ENCODE measurements at regions not wholly inside any gene's neighbourhood (a gene's known extent, or its start where the extent isn't known, plus 50 kb on each side); places are given as distances from the start of the nearest gene placed in this dataset.

DNA sequence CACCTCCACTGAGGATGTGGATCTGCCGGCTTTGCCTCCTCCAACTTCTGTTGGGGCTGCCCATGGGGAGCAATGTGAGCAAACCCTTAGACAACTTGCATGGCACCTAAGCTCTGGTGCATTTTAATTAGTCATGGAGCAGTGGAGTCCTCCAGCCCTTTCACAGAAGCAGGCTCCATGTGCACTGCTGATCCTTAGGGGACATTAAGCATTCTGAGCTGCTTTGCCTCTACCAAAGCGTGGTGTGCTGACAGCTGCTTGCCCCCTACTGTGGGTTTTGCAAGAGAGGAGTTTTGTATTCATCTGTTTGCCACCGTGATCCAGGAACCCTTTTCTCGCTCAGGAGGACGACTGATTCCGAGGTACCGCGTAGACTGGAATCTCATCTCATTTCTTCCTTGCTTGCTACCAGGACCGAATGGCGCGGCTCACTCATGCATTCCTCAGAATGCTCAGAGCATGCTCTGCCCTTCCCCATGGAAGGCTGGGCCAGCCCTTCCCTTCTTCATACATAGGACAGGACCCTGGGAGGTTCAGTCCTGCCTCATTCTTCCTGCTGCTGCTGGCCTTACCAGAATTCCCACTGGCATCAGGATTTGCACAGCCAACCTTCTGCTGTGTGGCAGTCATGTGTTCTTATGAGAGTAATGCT lies 432.5 kb downstream of the GADD45G start:
- H3K36me3 ChIP-seq (ENCODE audit: low read depth): no peaks in the 10 kb centered on the region
- ATAC-seq (ENCODE audit: low read depth) (no peak), DNase-seq (ENCODE audit: low spot score) (no peak)
- no peaks in the 10 kb centered on the region for H3K9me3 ChIP-seq (ENCODE audit: severe bottlenecking)
- H3K27me3 ChIP-seq (ENCODE audit: insufficient read depth, poor library complexity, severe bottlenecking): no peaks in the 10 kb centered on the region
- no peaks in the 10 kb centered on the region for H3K4me1 ChIP-seq (ENCODE audit: insufficient read depth, poor library complexity, severe bottlenecking)
- TF ChIP-seq, protein P1, sequence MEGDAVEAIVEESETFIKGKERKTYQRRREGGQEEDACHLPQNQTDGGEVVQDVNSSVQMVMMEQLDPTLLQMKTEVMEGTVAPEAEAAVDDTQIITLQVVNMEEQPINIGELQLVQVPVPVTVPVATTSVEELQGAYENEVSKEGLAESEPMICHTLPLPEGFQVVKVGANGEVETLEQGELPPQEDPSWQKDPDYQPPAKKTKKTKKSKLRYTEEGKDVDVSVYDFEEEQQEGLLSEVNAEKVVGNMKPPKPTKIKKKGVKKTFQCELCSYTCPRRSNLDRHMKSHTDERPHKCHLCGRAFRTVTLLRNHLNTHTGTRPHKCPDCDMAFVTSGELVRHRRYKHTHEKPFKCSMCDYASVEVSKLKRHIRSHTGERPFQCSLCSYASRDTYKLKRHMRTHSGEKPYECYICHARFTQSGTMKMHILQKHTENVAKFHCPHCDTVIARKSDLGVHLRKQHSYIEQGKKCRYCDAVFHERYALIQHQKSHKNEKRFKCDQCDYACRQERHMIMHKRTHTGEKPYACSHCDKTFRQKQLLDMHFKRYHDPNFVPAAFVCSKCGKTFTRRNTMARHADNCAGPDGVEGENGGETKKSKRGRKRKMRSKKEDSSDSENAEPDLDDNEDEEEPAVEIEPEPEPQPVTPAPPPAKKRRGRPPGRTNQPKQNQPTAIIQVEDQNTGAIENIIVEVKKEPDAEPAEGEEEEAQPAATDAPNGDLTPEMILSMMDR (IDR thresholded peaks at IDR 0.05; ENCODE audit: poor library complexity, severe bottlenecking): no peak
- no peak overlapping the region for H3K4me3 ChIP-seq (ENCODE audit: severe bottlenecking)
- H3K27ac ChIP-seq (ENCODE audit: poor library complexity, severe bottlenecking): no peak overlapping the region

DNA sequence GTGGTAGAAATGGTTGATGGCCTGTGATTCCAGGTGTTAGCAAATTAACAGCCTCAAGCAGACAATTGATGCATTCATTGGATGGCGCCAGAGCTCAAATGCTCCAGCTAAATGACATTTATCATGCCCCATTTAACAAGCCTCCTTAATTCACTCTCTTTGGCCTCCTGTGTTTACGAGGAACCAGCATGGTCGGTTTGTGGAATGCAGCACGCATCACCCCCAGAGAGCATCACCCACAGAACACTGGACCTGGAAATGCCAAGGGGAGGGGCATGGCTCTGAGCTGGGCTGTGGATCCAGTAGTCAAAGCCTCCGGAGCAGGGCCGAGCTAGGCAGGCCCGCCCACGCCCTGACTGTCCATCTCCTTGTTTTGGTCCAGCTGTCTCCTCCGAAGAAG lies 434.0 kb downstream of the GADD45G start:
- DNase-seq (ENCODE audit: low spot score) (no peak), ATAC-seq (ENCODE audit: low read depth) (no peak)
- no peaks in the 10 kb centered on the region for H3K36me3 ChIP-seq (ENCODE audit: low read depth)
- H3K4me1 ChIP-seq (ENCODE audit: insufficient read depth, poor library complexity, severe bottlenecking): peaks cover 1% of the 10 kb centered on the region
- TF ChIP-seq, protein P1 (IDR thresholded peaks at IDR 0.05; ENCODE audit: poor library complexity, severe bottlenecking): no peak
- no peaks in the 10 kb centered on the region for H3K27me3 ChIP-seq (ENCODE audit: insufficient read depth, poor library complexity, severe bottlenecking)
- H3K9me3 ChIP-seq (ENCODE audit: severe bottlenecking): no peaks in the 10 kb centered on the region
- no peak overlapping the region for H3K4me3 ChIP-seq (ENCODE audit: severe bottlenecking)
- H3K27ac ChIP-seq (ENCODE audit: poor library complexity, severe bottlenecking): no peak overlapping the region

DNA sequence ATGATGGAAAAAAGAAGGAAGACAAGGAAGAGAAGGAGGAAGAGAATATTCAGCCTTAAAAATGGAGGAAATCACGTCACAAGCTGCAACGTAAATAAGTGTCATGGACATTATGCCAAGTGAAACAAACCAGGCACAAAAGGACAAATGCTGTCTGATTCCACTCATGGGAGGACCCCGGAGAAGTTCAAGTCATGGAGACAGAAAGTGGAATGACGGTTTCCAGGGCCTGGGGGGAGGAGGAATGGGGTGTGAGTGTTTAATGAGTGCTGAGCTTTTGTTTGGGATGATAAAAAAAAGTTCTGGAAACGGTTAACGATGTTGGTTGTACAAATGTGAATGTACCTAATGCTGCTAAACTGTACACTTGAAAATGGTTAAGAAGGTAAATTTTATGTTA lies 439.5 kb downstream of the GADD45G start:
- ATAC-seq (ENCODE audit: low read depth): peak; percentile 32; the same call in 2 of the 3 replicates

DNA sequence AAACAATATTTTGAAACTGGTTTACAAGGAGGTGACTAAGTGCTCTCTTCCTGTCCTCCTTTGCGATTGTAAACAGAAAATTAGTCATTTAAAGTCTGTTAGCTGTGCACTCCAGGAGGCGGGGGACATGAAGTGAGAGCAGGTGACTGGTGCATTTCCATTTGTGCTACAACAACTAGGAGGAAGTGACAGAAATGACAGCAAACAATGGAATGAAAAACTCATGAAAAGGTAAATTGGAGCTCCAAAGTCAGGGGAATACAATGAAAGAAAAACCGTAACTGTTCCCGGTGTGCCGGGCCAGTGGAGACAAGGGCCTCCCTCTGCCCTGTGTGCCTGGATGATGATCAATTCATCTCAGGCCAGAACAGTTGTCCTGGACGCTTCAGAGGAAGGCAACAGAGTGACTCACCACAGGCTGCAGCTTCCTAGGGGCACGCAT lies 439.9 kb downstream of the GADD45G start:
- no peak overlapping the region for H3K4me3 ChIP-seq (ENCODE audit: severe bottlenecking)
- H3K4me1 ChIP-seq (ENCODE audit: insufficient read depth, poor library complexity, severe bottlenecking): peaks cover 19% of the 10 kb centered on the region
- H3K27ac ChIP-seq (ENCODE audit: poor library complexity, severe bottlenecking): peak overlapping the region; percentile 69
- TF ChIP-seq, protein P1 (IDR thresholded peaks at IDR 0.05; ENCODE audit: poor library complexity, severe bottlenecking): no peak
- H3K27me3 ChIP-seq (ENCODE audit: insufficient read depth, poor library complexity, severe bottlenecking): no peaks in the 10 kb centered on the region
- no peaks in the 10 kb centered on the region for H3K36me3 ChIP-seq (ENCODE audit: low read depth)
- DNase-seq (ENCODE audit: low spot score) (no peak), ATAC-seq (ENCODE audit: low read depth) (peak; percentile 97)
- H3K9me3 ChIP-seq (ENCODE audit: severe bottlenecking): no peaks in the 10 kb centered on the region

More for the DNA sequence above, 439.5 kb downstream of the GADD45G start:
- peak overlapping the region; percentile 69 for H3K27ac ChIP-seq (ENCODE audit: poor library complexity, severe bottlenecking)
- peaks cover 19% of the 10 kb centered on the region for H3K4me1 ChIP-seq (ENCODE audit: insufficient read depth, poor library complexity, severe bottlenecking)
- H3K4me3 ChIP-seq (ENCODE audit: severe bottlenecking): no peak overlapping the region
- H3K9me3 ChIP-seq (ENCODE audit: severe bottlenecking): no peaks in the 10 kb centered on the region
- H3K36me3 ChIP-seq (ENCODE audit: low read depth): no peaks in the 10 kb centered on the region
- DNase-seq (ENCODE audit: low spot score): no peak
- H3K27me3 ChIP-seq (ENCODE audit: insufficient read depth, poor library complexity, severe bottlenecking): no peaks in the 10 kb centered on the region
- TF ChIP-seq, protein P1 (IDR thresholded peaks at IDR 0.05; ENCODE audit: poor library complexity, severe bottlenecking): no peak

DNA sequence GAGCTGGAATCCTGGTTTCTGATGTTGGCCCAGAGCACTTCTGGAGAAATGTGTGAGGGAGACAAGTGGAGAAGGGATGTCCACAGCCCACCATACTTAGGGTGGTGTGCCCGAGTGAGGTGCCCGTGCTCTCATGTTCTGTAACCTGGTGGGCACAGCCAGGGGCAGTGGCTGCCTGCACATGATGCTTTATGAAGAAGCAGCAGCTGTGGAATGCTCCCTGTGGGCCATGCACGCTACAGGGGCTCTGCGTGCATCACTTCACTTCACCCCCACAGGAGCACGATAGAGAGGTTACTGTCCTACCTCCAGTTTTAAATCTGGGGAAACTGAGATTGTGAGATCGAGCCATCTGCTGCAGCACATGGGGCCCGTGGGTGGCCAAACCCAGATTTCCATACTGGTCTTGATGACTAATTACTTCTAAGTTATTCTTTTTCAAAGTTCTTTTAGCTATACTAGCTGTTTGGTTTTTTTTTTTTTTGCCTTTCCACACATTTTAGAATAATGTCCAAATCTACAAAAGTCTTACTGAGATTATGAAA lies 441.6 kb downstream of the GADD45G start:
- Histone ChIP-seq H3K4me1 (ENCODE audit: insufficient read depth, poor library complexity, severe bottlenecking) (peaks cover 19% of the 10 kb centered on the region), H3K4me3 (ENCODE audit: severe bottlenecking) (no peak overlapping the region), H3K9me3 (ENCODE audit: severe bottlenecking) (no peaks in the 10 kb centered on the region), H3K36me3 (ENCODE audit: low read depth) (no peaks in the 10 kb centered on the region), H3K27me3 (ENCODE audit: insufficient read depth, poor library complexity, severe bottlenecking) (no peaks in the 10 kb centered on the region), H3K27ac (ENCODE audit: poor library complexity, severe bottlenecking) (no peak overlapping the region)
- no peak for ATAC-seq (ENCODE audit: low read depth)
- no peak for DNase-seq (ENCODE audit: low spot score)
- TF ChIP-seq, protein P1 (IDR thresholded peaks at IDR 0.05; ENCODE audit: poor library complexity, severe bottlenecking): no peak
